Activated CD4-positive, alpha-beta memory T cell treated with anti-CD3 and anti-CD28 coated beads, Interleukin-2, amount 10 ng/mL, durations not matched to agents 7 days and 5 days (primary cell): ENCODE measurements at regions not wholly inside any gene's neighbourhood (a gene's known extent, or its start where the extent isn't known, plus 50 kb on each side); places are given as distances from the start of the nearest gene placed in this dataset.
A peak's percentile ranks its signal among the peaks of the same experiment; 100 is the strongest.

Experiments
- CTCF ChIA-PET: fragments of 350-600 bp; sonication (Branson Sonifier 250); formaldehyde crosslinking; loops from one replicate; lab custom pipeline; 2021; ENCODE audit warnings: antibody characterized with exemption, inconsistent platforms; lab: Charles Lee
- POLR2A ChIA-PET: fragments of 350-600 bp; sonication (Branson Sonifier 250); formaldehyde crosslinking; loops from one replicate; lab custom pipeline; 2021; ENCODE audit warnings: antibody characterized with exemption; lab: Charles Lee
- DNase-seq: peaks from one replicate; pipeline ENCODE4 v3.0.0-alpha.2; 2020
- H3K27ac Mint-ChIP-seq: one replicate; pipeline ENCODE4 v1.8.0; 2021; ENCODE audit warnings: mild to moderate bottlenecking, mixed read lengths
- H3K27me3 Mint-ChIP-seq: one replicate; pipeline ENCODE4 v1.8.0; 2021; ENCODE audit warnings: mixed read lengths
- H3K36me3 Mint-ChIP-seq: one replicate; pipeline ENCODE4 v1.8.0; 2021; ENCODE audit warnings: low read depth, mixed read lengths
- H3K4me1 Mint-ChIP-seq: one replicate; pipeline ENCODE4 v1.8.0; 2021; ENCODE audit warnings: mixed read lengths
- H3K4me3 Mint-ChIP-seq: one replicate; pipeline ENCODE4 v1.8.0; 2021; ENCODE audit warnings: mild to moderate bottlenecking, mixed read lengths
- H3K9me3 Mint-ChIP-seq: one replicate; pipeline ENCODE4 v1.8.0; 2021; ENCODE audit warnings: mixed read lengths

GRCh38 chr5:91282210-91282609, 100.9 kb downstream of the ARRDC3 start:
- Mint-ChIP-seq H3K36me3 (peaks cover 32% of the 10 kb centered on the region), H3K27me3 (no peaks in the 10 kb centered on the region), H3K27ac (no peak overlapping the region), H3K4me3 (no peak overlapping the region), H3K4me1 (peaks cover 34% of the 10 kb centered on the region), H3K9me3 (peaks cover 15% of the 10 kb centered on the region)
- ChIA-PET CTCF (interaction anchor here (1.0 to 1.2 kb wide), 3 partner anchors 98 to 137 kb away, joined by 3 to 4 read pairs (median 3); partner anchors contain the start of gene ARRDC3), POLR2A (interaction anchor here (2.2 to 5.9 kb wide), 3 partner anchors 30 to 101 kb away, joined by 7 to 89 read pairs (median 75); partner anchors contain the start of gene ARRDC3)
- DNase-seq, result no peak

- CTCF ChIA-PET, result interaction anchor here (1.5 to 3.0 kb wide), 4 partner anchors 10 to 103 kb away, joined by 5 to 30 read pairs (median 15); partner anchors contain the start of gene ARRDC3
- POLR2A ChIA-PET, result interaction anchor here (1.5 to 5.9 kb wide), 8 partner anchors 11 to 102 kb away, joined by 4 to 89 read pairs (median 22); partner anchors contain the start of gene ARRDC3
- H3K9me3 Mint-ChIP-seq, result peaks cover 15% of the 10 kb centered on the region
- H3K4me1 Mint-ChIP-seq, result peaks cover 34% of the 10 kb centered on the region
- H3K36me3 Mint-ChIP-seq, result peaks cover 27% of the 10 kb centered on the region
- H3K27me3 Mint-ChIP-seq, result no peaks in the 10 kb centered on the region
- DNase-seq, result no peak
- H3K4me3 Mint-ChIP-seq, result no peak overlapping the region
- peak overlapping the region; percentile 88 for H3K27ac Mint-ChIP-seq
These were observed 101.7 kb downstream of the ARRDC3 start for GRCh38 chr5:91281401-91281800.

- H3K9me3 Mint-ChIP-seq, result peaks cover 10% of the 10 kb centered on the region
- POLR2A ChIA-PET, result interaction anchor here (1.0 to 5.9 kb wide), 19 partner anchors 10 to 110 kb away, joined by 3 to 89 read pairs (median 7); partner anchors contain the start of gene ARRDC3
- H3K4me3 Mint-ChIP-seq, result peak overlapping the region; percentile 73
- peaks cover 24% of the 10 kb centered on the region for H3K36me3 Mint-ChIP-seq
- H3K27me3 Mint-ChIP-seq, result peaks cover 3% of the 10 kb centered on the region
- H3K27ac Mint-ChIP-seq, result peak overlapping the region; percentile 88
- peaks cover 34% of the 10 kb centered on the region for H3K4me1 Mint-ChIP-seq
- DNase-seq, result peak; percentile 90
- CTCF ChIA-PET, result interaction anchor here (0.8 to 3.0 kb wide), 7 partner anchors 9 to 104 kb away, joined by 3 to 30 read pairs (median 5); partner anchors contain the start of gene ARRDC3
These were observed 102.5 kb downstream of the ARRDC3 start for GRCh38 chr5:91280362-91281269.

GRCh38 chr5:91277840-91278239, 105.3 kb downstream of the ARRDC3 start:
- ChIA-PET POLR2A (no interaction called here), CTCF (no interaction called here)
- Mint-ChIP-seq H3K27ac (no peak overlapping the region), H3K27me3 (peaks cover 3% of the 10 kb centered on the region), H3K9me3 (no peaks in the 10 kb centered on the region), H3K4me3 (no peak overlapping the region), H3K36me3 (peaks cover 8% of the 10 kb centered on the region), H3K4me1 (peaks cover 28% of the 10 kb centered on the region)
- no peak for DNase-seq

GRCh38 chr5:91277093-91277626, 106.0 kb downstream of the ARRDC3 start:
- ChIA-PET CTCF (no interaction called here), POLR2A (no interaction called here)
- H3K36me3 Mint-ChIP-seq, result peaks cover 3% of the 10 kb centered on the region
- H3K27me3 Mint-ChIP-seq, result peaks cover 3% of the 10 kb centered on the region
- H3K9me3 Mint-ChIP-seq, result no peaks in the 10 kb centered on the region
- H3K4me3 Mint-ChIP-seq, result no peak overlapping the region
- no peak overlapping the region for H3K27ac Mint-ChIP-seq
- DNase-seq, result no peak
- peaks cover 30% of the 10 kb centered on the region for H3K4me1 Mint-ChIP-seq

GRCh38 chr5:91272858-91273257, 110.3 kb downstream of the ARRDC3 start:
- DNase-seq, result no peak
- H3K36me3 Mint-ChIP-seq, result no peaks in the 10 kb centered on the region
- POLR2A ChIA-PET, result interaction anchor here (2.2 to 5.1 kb wide), 2 partner anchors 107 to 111 kb away, joined by 7 to 45 read pairs; partner anchors contain the start of gene ARRDC3
- CTCF ChIA-PET, result interaction anchor here (0.9 to 1.6 kb wide), 2 partner anchors 110 to 112 kb away, joined by 3 to 6 read pairs; partner anchors contain the start of gene ARRDC3
- peaks cover 23% of the 10 kb centered on the region for H3K4me1 Mint-ChIP-seq
- peak overlapping the region; percentile 27 for H3K27ac Mint-ChIP-seq
- H3K27me3 Mint-ChIP-seq, result peaks cover 3% of the 10 kb centered on the region
- H3K9me3 Mint-ChIP-seq, result no peaks in the 10 kb centered on the region
- H3K4me3 Mint-ChIP-seq, result no peak overlapping the region

GRCh38 chr5:91271999-91272398, 111.1 kb downstream of the ARRDC3 start:
- Mint-ChIP-seq H3K27ac (no peak overlapping the region), H3K4me3 (no peak overlapping the region), H3K36me3 (no peaks in the 10 kb centered on the region), H3K4me1 (peaks cover 21% of the 10 kb centered on the region), H3K27me3 (peaks cover 3% of the 10 kb centered on the region), H3K9me3 (no peaks in the 10 kb centered on the region)
- no peak for DNase-seq
- CTCF ChIA-PET, result interaction anchor here (0.7 to 2.1 kb wide), 5 partner anchors 9 to 113 kb away, joined by 3 to 7 read pairs (median 3); partner anchors contain the start of gene ARRDC3
- POLR2A ChIA-PET, result interaction anchor here (2.2 to 5.1 kb wide), 3 partner anchors 8 to 112 kb away, joined by 7 to 45 read pairs (median 32); partner anchors contain the start of gene ARRDC3

GRCh38 chr5:91269198-91269597, 113.9 kb downstream of the ARRDC3 start:
- Mint-ChIP-seq H3K27ac (peak overlapping the region; percentile 24), H3K4me3 (no peak overlapping the region), H3K9me3 (no peaks in the 10 kb centered on the region), H3K36me3 (no peaks in the 10 kb centered on the region), H3K27me3 (no peaks in the 10 kb centered on the region), H3K4me1 (peaks cover 30% of the 10 kb centered on the region)
- ChIA-PET CTCF (interaction anchor here (0.7 to 1.1 kb wide), 3 partner anchors 45 to 110 kb away, joined by 3 read pairs; no protein-coding TSS in a partner anchor), POLR2A (interaction anchor here (0.7 to 5.1 kb wide), 6 partner anchors 11 to 115 kb away, joined by 3 to 45 read pairs (median 19); partner anchors contain the start of gene ARRDC3)
- DNase-seq, result peak; percentile 42

GRCh38 chr5:91266184-91266705, 116.9 kb downstream of the ARRDC3 start:
- no peak overlapping the region for H3K27ac Mint-ChIP-seq
- no peaks in the 10 kb centered on the region for H3K36me3 Mint-ChIP-seq

GRCh38 chr5:91264311-91265051, 118.6 kb downstream of the ARRDC3 start:
- Mint-ChIP-seq H3K36me3 (no peaks in the 10 kb centered on the region), H3K27ac (no peak overlapping the region), H3K4me1 (peaks cover 20% of the 10 kb centered on the region), H3K9me3 (no peaks in the 10 kb centered on the region), H3K4me3 (no peak overlapping the region), H3K27me3 (no peaks in the 10 kb centered on the region)
- ChIA-PET POLR2A (interaction anchor here (0.7 to 1.1 kb wide), 2 partner anchors 66 to 118 kb away, joined by 3 read pairs; no protein-coding TSS in a partner anchor), CTCF (no interaction called here)
- DNase-seq, result no peak

More at GRCh38 chr5:91266184-91266705, 116.9 kb downstream of the ARRDC3 start:
- Mint-ChIP-seq H3K9me3 (no peaks in the 10 kb centered on the region), H3K27me3 (no peaks in the 10 kb centered on the region), H3K4me1 (peaks cover 25% of the 10 kb centered on the region), H3K4me3 (no peak overlapping the region)
- POLR2A ChIA-PET, result interaction anchor here (0.7 to 5.1 kb wide), 3 partner anchors 13 to 114 kb away, joined by 3 to 31 read pairs (median 10); no protein-coding TSS in a partner anchor
- CTCF ChIA-PET, result interaction anchor here (0.6 to 1.2 kb wide), 4 partner anchors 13 to 117 kb away, joined by 3 read pairs; partner anchors contain the start of gene ARRDC3
- no peak for DNase-seq

GRCh38 chr5:91263898-91264297, 119.2 kb downstream of the ARRDC3 start:
- H3K9me3 Mint-ChIP-seq, result no peaks in the 10 kb centered on the region
- H3K36me3 Mint-ChIP-seq, result no peaks in the 10 kb centered on the region
- CTCF ChIA-PET, result no interaction called here
- POLR2A ChIA-PET, result interaction anchor here (0.7 kb wide), 1 partner anchor 66 kb away, joined by 3 read pairs; no protein-coding TSS in a partner anchor
- H3K27me3 Mint-ChIP-seq, result no peaks in the 10 kb centered on the region
- DNase-seq, result no peak
- H3K27ac Mint-ChIP-seq, result no peak overlapping the region
- H3K4me1 Mint-ChIP-seq, result peaks cover 14% of the 10 kb centered on the region
- no peak overlapping the region for H3K4me3 Mint-ChIP-seq
